ENCODE measurements at regions not wholly inside any gene's neighbourhood (a gene's known extent, or its start where the extent isn't known, plus 50 kb on each side); places are given as distances from the start of the nearest gene placed in this dataset.

DNA sequence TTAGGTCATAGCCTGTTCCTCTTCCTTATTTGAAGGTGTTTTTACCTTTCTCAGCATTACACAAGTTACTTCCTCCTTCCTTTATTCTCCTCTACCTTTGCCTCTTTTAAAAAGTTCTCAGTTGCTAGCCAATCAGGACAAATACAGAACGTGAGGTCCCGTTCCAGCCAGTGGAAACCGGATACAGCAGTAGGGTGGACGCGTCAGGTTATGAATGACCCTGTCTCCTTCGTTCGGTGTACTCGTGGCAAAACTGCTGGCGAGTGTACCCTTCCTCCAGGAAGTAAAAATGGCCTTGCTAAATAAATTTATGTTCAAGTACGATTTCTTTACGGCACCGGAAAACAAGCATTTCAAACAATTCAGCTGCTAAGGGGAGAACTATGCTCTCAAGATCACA lies 77.0 kb upstream of the MLN start:
- no peak for DNase-seq (ENCODE audit: low spot score in 2 of 2)
- intact Hi-C loops (cut with DNase I; ENCODE audit: low total_unique reads): no loop called here
- 84 to 92% methylated on average over 12 of the region's 12 CpGs for WGBS, 2 donors
- TF ChIP-seq POLR2A (IDR thresholded peaks at IDR 0.05): no peak
- TF ChIP-seq, protein P1, sequence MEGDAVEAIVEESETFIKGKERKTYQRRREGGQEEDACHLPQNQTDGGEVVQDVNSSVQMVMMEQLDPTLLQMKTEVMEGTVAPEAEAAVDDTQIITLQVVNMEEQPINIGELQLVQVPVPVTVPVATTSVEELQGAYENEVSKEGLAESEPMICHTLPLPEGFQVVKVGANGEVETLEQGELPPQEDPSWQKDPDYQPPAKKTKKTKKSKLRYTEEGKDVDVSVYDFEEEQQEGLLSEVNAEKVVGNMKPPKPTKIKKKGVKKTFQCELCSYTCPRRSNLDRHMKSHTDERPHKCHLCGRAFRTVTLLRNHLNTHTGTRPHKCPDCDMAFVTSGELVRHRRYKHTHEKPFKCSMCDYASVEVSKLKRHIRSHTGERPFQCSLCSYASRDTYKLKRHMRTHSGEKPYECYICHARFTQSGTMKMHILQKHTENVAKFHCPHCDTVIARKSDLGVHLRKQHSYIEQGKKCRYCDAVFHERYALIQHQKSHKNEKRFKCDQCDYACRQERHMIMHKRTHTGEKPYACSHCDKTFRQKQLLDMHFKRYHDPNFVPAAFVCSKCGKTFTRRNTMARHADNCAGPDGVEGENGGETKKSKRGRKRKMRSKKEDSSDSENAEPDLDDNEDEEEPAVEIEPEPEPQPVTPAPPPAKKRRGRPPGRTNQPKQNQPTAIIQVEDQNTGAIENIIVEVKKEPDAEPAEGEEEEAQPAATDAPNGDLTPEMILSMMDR (IDR thresholded peaks at IDR 0.05): no peak
- no peak overlapping the region for H3K4me3 ChIP-seq (ENCODE audit: low read depth, poor library complexity, severe bottlenecking)

DNA sequence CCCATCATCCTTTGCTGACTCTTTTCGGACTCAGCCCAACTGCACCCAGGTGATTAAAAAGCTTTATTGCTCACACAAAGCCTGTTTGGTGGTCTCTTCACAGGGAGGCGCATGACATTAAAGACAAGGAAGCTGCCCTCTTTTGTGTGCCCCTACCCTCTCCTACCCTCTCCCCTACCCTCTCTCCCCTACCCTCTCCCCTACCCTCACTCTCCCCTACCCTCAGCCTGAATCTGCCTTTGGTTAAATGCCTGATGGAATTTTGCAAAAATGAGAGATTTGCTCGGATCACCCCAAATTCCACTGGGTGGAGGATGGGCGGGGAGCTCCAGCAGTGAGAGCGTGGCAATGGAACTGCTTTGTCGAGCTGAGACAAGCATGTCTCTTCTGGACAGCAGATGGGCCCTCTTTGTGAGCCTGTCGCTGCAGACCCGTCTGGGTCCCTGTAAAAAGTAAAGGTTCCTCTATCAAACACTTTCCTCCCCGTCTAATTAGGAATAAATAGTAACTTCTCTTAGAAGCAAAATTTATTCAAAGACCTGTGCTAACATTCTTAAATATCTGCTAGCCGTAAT lies 76.4 kb upstream of the MLN start:
- TF ChIP-seq, protein P1 (IDR thresholded peaks at IDR 0.05): no peak
- no peak for TF ChIP-seq POLR2A (IDR thresholded peaks at IDR 0.05)
- no peak for DNase-seq (ENCODE audit: low spot score in 2 of 2)
- 82 to 86% methylated on average over 10 of the region's 10 CpGs for WGBS, 2 donors
- no peak overlapping the region for H3K4me3 ChIP-seq (ENCODE audit: low read depth, poor library complexity, severe bottlenecking)
- intact Hi-C loops (cut with DNase I; ENCODE audit: low total_unique reads): no loop called here

DNA sequence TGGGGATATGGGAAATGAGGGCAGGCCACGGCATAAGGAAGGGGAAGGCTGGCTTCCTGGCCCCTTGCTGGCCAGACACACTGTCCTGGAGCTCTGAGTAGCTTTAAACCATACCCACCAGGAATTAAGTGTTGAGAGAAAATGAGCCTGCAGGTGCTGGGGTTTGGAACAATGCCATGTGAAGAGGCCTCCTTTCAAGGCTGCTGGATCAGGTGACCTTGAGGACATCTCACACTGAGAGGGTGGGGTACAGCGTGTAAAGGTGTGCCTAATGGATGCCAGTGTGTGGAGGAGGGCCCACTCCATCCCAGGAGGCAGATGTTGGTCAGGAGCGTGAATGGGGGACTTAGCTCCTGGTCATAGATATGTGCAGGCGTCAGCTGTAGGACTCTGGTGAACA lies 74.8 kb upstream of the MLN start:
- intact Hi-C loops (cut with DNase I; ENCODE audit: low total_unique reads): no loop called here
- DNase-seq (ENCODE audit: low spot score in 2 of 2): no peak
- TF ChIP-seq, protein P1 (IDR thresholded peaks at IDR 0.05): no peak
- TF ChIP-seq POLR2A (IDR thresholded peaks at IDR 0.05): no peak
- no peak overlapping the region for H3K4me3 ChIP-seq (ENCODE audit: low read depth, poor library complexity, severe bottlenecking)
- WGBS, 2 donors: 89 to 95% methylated on average over 4 of the region's 4 CpGs

DNA sequence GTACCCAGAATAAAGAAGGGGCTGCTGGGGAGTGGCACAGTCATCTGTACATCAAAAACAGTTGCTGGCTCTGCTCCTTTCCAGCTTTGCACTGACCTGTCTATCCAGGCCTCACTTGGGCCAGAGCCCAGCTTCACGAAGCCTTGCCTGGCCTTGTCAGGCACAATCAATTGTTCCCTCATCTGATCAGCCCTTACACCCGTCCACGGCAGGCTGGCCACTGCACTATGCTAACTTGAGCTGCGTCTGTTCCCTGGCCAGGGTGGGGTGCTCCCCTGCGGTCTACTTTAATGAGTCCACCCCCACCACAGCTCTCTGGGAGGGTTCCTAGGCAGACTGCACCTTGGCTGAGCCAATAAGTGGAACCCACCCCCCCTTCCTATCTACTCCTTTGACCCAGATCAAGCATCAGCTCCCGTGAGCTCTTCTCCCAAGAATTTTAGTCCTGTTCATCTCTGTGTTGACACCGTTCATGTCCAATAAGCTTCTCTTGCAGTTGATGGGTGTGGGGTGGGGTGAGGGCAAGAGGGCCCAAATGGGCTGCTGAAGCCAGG lies 74.3 kb upstream of the MLN start:
- WGBS, 2 donors: 78 to 95% methylated on average over 7 of the region's 7 CpGs
- no peak overlapping the region for H3K4me3 ChIP-seq (ENCODE audit: low read depth, poor library complexity, severe bottlenecking)
- no peak for TF ChIP-seq POLR2A (IDR thresholded peaks at IDR 0.05)
- TF ChIP-seq, protein P1 (IDR thresholded peaks at IDR 0.05): no peak
- no peak for DNase-seq (ENCODE audit: low spot score in 2 of 2)
- intact Hi-C loops (cut with DNase I; ENCODE audit: low total_unique reads): no loop called here

DNA sequence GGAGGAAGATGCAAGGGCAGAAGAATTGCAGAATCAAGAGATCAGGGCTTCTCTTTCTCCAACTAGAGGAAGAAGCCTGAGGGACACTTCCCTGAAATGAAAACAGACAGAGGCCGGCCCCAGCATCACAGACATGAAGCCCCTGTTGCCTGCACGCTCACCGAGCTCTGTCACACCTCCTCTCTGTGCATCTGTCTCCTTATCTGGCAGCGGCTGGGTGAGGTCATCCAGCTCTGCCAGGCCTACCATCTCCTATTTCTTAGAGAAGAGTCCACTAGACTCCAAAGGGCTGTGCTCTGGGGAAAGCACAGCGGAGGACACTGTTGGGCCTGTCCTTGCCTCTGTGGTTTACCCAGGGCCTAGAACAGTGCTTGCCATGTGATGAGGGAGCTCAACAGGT lies 71.9 kb upstream of the MLN start:
- DNase-seq (ENCODE audit: low spot score in 2 of 2): no peak
- 89 to 92% methylated on average over 5 of the region's 5 CpGs for WGBS, 2 donors
- intact Hi-C loops (cut with DNase I; ENCODE audit: low total_unique reads): no loop called here
- TF ChIP-seq, protein P1 (IDR thresholded peaks at IDR 0.05): no peak
- TF ChIP-seq POLR2A (IDR thresholded peaks at IDR 0.05): no peak
- no peak overlapping the region for H3K4me3 ChIP-seq (ENCODE audit: low read depth, poor library complexity, severe bottlenecking)

DNA sequence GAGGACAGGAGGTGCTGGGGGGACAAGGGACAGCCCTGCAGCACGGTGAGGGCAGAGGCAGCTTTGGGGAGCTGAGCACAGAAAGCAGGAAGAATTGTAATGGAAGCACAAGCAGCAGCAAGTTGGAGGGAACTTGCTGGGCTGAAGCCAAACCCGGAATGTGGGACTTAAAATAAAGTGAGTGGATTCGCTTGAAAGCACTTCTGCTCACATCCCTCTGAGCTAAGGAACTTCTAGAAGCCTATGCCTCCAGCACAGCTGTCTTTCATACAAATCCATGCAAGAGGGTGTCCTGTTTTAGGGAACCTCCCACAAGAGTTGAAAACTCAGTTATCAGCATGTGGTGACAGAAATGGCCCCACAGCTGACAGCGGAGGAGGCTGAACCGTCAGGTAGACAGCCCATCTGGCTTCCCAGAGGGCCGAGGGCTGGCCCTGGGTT lies 71.4 kb upstream of the MLN start:
- DNase-seq (ENCODE audit: low spot score in 2 of 2): no peak
- H3K4me3 ChIP-seq (ENCODE audit: low read depth, poor library complexity, severe bottlenecking): no peak overlapping the region
- intact Hi-C loops (cut with DNase I; ENCODE audit: low total_unique reads): no loop called here
- no peak for TF ChIP-seq POLR2A (IDR thresholded peaks at IDR 0.05)
- 40 to 44% methylated on average over 5 to 6 of the region's 6 CpGs for WGBS, 2 donors

Data from lower leg skin (tissue), 4 donors.